ENCODE measurements at regions not wholly inside any gene's neighbourhood (a gene's known extent, or its start where the extent isn't known, plus 50 kb on each side); places are given as distances from the start of the nearest gene placed in this dataset.

DNA sequence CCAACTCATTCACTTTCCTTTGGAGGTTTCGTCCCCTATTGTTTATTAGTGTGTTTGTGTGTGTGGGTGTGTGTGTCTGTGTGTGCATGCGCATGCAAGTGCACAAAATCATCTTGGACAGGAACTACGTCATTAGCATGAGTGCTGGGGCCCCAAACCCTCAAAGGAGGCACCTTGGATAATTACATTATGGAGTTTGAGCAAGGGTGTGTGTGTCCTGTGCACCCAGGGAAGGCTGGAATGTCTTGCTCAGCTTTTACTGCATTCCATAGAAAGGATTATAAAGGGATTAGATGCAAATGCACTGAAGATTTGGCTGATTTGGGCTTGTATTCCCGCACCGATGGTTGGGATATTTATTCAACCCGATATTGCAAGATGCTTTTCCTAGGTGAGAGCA is 203.4 kb upstream of the NAV2 start:
- no peaks in the 10 kb centered on the region for H3K9me2 ChIP-seq (ENCODE audit: insufficient read depth, low read length)
- H3K36me3 ChIP-seq (ENCODE audit: insufficient read depth, low read length), result no peaks in the 10 kb centered on the region
- no peak overlapping the region for H3K9ac ChIP-seq (ENCODE audit: low read length)
- H3K27me3 ChIP-seq (ENCODE audit: insufficient read depth, low read depth, low read length), result no peaks in the 10 kb centered on the region
- H3K27ac ChIP-seq (ENCODE audit: low read length), result no peak overlapping the region
- H3F3A ChIP-seq (ENCODE audit: insufficient read depth, low read length, poor library complexity, severe bottlenecking), result no peaks in the 10 kb centered on the region
- H3K4me3 ChIP-seq (ENCODE audit: low read length), result no peak overlapping the region
- H3K4me2 ChIP-seq (ENCODE audit: low read length), result no peak overlapping the region
- no peaks in the 10 kb centered on the region for H4K20me1 ChIP-seq (ENCODE audit: insufficient read depth)
- no peak for TF ChIP-seq POLR2AphosphoS5 (IDR thresholded peaks at IDR 0.05)
- TF ChIP-seq, protein P1, sequence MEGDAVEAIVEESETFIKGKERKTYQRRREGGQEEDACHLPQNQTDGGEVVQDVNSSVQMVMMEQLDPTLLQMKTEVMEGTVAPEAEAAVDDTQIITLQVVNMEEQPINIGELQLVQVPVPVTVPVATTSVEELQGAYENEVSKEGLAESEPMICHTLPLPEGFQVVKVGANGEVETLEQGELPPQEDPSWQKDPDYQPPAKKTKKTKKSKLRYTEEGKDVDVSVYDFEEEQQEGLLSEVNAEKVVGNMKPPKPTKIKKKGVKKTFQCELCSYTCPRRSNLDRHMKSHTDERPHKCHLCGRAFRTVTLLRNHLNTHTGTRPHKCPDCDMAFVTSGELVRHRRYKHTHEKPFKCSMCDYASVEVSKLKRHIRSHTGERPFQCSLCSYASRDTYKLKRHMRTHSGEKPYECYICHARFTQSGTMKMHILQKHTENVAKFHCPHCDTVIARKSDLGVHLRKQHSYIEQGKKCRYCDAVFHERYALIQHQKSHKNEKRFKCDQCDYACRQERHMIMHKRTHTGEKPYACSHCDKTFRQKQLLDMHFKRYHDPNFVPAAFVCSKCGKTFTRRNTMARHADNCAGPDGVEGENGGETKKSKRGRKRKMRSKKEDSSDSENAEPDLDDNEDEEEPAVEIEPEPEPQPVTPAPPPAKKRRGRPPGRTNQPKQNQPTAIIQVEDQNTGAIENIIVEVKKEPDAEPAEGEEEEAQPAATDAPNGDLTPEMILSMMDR (IDR thresholded peaks at IDR 0.05; ENCODE audit: poor library complexity, severe bottlenecking), result no peak
- TF ChIP-seq SMC3 (conservative IDR thresholded peaks at IDR 0.05; ENCODE audit: poor library complexity), result no peak
- no peak for TF ChIP-seq MXI1 (conservative IDR thresholded peaks at IDR 0.05; ENCODE audit: poor library complexity, severe bottlenecking)
- no peak for TF ChIP-seq RAD21 (conservative IDR thresholded peaks at IDR 0.05)
- no peak for TF ChIP-seq EP300 (conservative IDR thresholded peaks at IDR 0.05; ENCODE audit: poor library complexity, severe bottlenecking)
- no peak for TF ChIP-seq REST (IDR thresholded peaks at IDR 0.05; ENCODE audit: borderline replicate concordance)
- no peak for TF ChIP-seq TAF1 (IDR thresholded peaks at IDR 0.05; ENCODE audit: low read depth)
- no peak for TF ChIP-seq EZH2 (IDR thresholded peaks at IDR 0.05; ENCODE audit: borderline replicate concordance, insufficient read depth, low read length, poor library complexity, severe bottlenecking)
- H2AFZ ChIP-seq (ENCODE audit: low read depth, low read length), result no peak overlapping the region
- no peaks in the 10 kb centered on the region for H3K9me3 ChIP-seq (ENCODE audit: low read length)
- no peaks in the 10 kb centered on the region for H3K79me2 ChIP-seq (replicated peaks; ENCODE audit: insufficient read depth, low read length)

- Histone ChIP-seq H3K79me2 (replicated peaks; ENCODE audit: insufficient read depth, low read length) (no peaks in the 10 kb centered on the region), H2AFZ (ENCODE audit: low read depth, low read length) (no peak overlapping the region), H3K9me2 (ENCODE audit: insufficient read depth, low read length) (no peaks in the 10 kb centered on the region), H3K4me3 (ENCODE audit: low read length) (no peak overlapping the region), H3K9ac (ENCODE audit: low read length) (no peak overlapping the region), H3K36me3 (ENCODE audit: insufficient read depth, low read length) (no peaks in the 10 kb centered on the region), H3K27me3 (ENCODE audit: insufficient read depth, low read depth, low read length) (no peaks in the 10 kb centered on the region), H3K9me3 (ENCODE audit: low read length) (no peaks in the 10 kb centered on the region), H3K27ac (ENCODE audit: low read length) (no peak overlapping the region), H4K20me1 (ENCODE audit: insufficient read depth) (no peaks in the 10 kb centered on the region), H3F3A (ENCODE audit: insufficient read depth, low read length, poor library complexity, severe bottlenecking) (no peaks in the 10 kb centered on the region), H3K4me2 (ENCODE audit: low read length) (no peak overlapping the region)
- TF ChIP-seq POLR2AphosphoS5 (IDR thresholded peaks at IDR 0.05) (no peak), REST (IDR thresholded peaks at IDR 0.05; ENCODE audit: borderline replicate concordance) (no peak), RAD21 (conservative IDR thresholded peaks at IDR 0.05) (no peak), SMC3 (conservative IDR thresholded peaks at IDR 0.05; ENCODE audit: poor library complexity) (no peak), EP300 (conservative IDR thresholded peaks at IDR 0.05; ENCODE audit: poor library complexity, severe bottlenecking) (no peak), MXI1 (conservative IDR thresholded peaks at IDR 0.05; ENCODE audit: poor library complexity, severe bottlenecking) (no peak), EZH2 (IDR thresholded peaks at IDR 0.05; ENCODE audit: borderline replicate concordance, insufficient read depth, low read length, poor library complexity, severe bottlenecking) (no peak), TAF1 (IDR thresholded peaks at IDR 0.05; ENCODE audit: low read depth) (no peak)
Measured at GRCh38 chr11:19508165-19508564, 204.5 kb upstream of the NAV2 start.

Data from neural cell (in vitro differentiated cells).